Hematopoietic multipotent progenitor cell treated with erythropoietin and hydrocortisone succinate and interleukin-3 and kit ligand, for 17 days (in vitro differentiated cells): ENCODE measurements at regions not wholly inside any gene's neighbourhood (a gene's known extent, or its start where the extent isn't known, plus 50 kb on each side); places are given as distances from the start of the nearest gene placed in this dataset.
"Not testable (repeated sequence)": the region's sequence is repeated elsewhere in the genome, so short reads cannot be mapped to it uniquely, and the experiment has no call there.

Experiments used
- DNase-seq: peaks from one replicate; pipeline ENCODE4 v3.0.0-alpha.2; 2015; ENCODE audit warnings: low spot score

GRCh38 chr1:87398641-87399040 lies 70.0 kb downstream of the LMO4 start:
- no peak for DNase-seq

- no peak for DNase-seq
Measured at GRCh38 chr1:87399264-87399663, 70.6 kb downstream of the LMO4 start.

- no peak for DNase-seq
Measured at GRCh38 chr1:87399701-87400100, 71.0 kb downstream of the LMO4 start.

GRCh38 chr1:87400813-87401212 lies 72.1 kb downstream of the LMO4 start:
- no peak for DNase-seq

- no peak for DNase-seq
Measured at GRCh38 chr1:87402241-87403002, 73.7 kb downstream of the LMO4 start.

GRCh38 chr1:87403061-87403820 lies 74.6 kb downstream of the LMO4 start:
- no peak for DNase-seq

GRCh38 chr1:87404296-87404695 lies 75.6 kb downstream of the LMO4 start:
- DNase-seq, result no peak

- DNase-seq, result no peak
Measured at GRCh38 chr1:87408665-87409248, 80.1 kb downstream of the LMO4 start.

GRCh38 chr1:87410776-87411480 lies 82.2 kb downstream of the LMO4 start:
- DNase-seq, result no peak

GRCh38 chr1:87413846-87414245 lies 85.2 kb downstream of the LMO4 start:
- not testable (repeated sequence) for DNase-seq

GRCh38 chr1:87418048-87418447 lies 89.4 kb downstream of the LMO4 start:
- DNase-seq, result no peak

- no peak for DNase-seq
Measured at GRCh38 chr1:87421809-87422208, 93.1 kb downstream of the LMO4 start.

- DNase-seq, result no peak
Measured at GRCh38 chr1:87424541-87424940, 95.9 kb downstream of the LMO4 start.

GRCh38 chr1:87426463-87427249 lies 98.0 kb downstream of the LMO4 start:
- no peak for DNase-seq

- no peak for DNase-seq
Measured at GRCh38 chr1:87428367-87428766, 99.7 kb downstream of the LMO4 start.

- no peak for DNase-seq
Measured at GRCh38 chr1:87428883-87429282, 100.2 kb downstream of the LMO4 start.

GRCh38 chr1:87432685-87433084 lies 104.0 kb downstream of the LMO4 start:
- DNase-seq, result no peak

GRCh38 chr1:87433101-87433500 lies 104.4 kb downstream of the LMO4 start:
- not testable (repeated sequence) for DNase-seq

- no peak for DNase-seq
Measured at GRCh38 chr1:87435484-87435883, 106.8 kb downstream of the LMO4 start.

- DNase-seq, result not testable (repeated sequence)
Measured at GRCh38 chr1:87436115-87436514, 107.4 kb downstream of the LMO4 start.

- no peak for DNase-seq
Measured at GRCh38 chr1:87436534-87436933, 107.9 kb downstream of the LMO4 start.
